NT2/D1 (cell line): ENCODE measurements at regions not wholly inside any gene's neighbourhood (a gene's known extent, or its start where the extent isn't known, plus 50 kb on each side); places are given as distances from the start of the nearest gene placed in this dataset.

Experiments
- DNase-seq: peaks from one replicate; pipeline ENCODE4 v3.0.0-alpha.2; 2011; ENCODE audit warnings: low read depth, low spot score
- H3K27me3 ChIP-seq: 2 replicates; pipeline ENCODE4 v1.6.0; 2011; ENCODE audit warnings: mild to moderate bottlenecking; ENCODE audit not compliant: insufficient read length, insufficient read depth
- H3K36me3 ChIP-seq: 2 replicates; pipeline ENCODE4 v1.6.1; 2011; ENCODE audit warnings: mild to moderate bottlenecking, low read length, mixed read lengths; ENCODE audit not compliant: insufficient read depth, insufficient read length
- H3K4me1 ChIP-seq: 2 replicates; pipeline ENCODE4 v1.5.1; 2011; ENCODE audit not compliant: insufficient read depth, insufficient read length
- H3K4me3 ChIP-seq: 2 replicates; pipeline ENCODE4 v1.5.1; 2011; ENCODE audit warnings: low read depth; ENCODE audit not compliant: insufficient read length
- H3K9ac ChIP-seq: 2 replicates; pipeline ENCODE4 v1.6.0; 2011; ENCODE audit warnings: low read depth; ENCODE audit not compliant: insufficient read length
- H3K9me3 ChIP-seq: 2 replicates; pipeline ENCODE4 v1.5.1; 2011; ENCODE audit warnings: mild to moderate bottlenecking, low read length; ENCODE audit not compliant: insufficient read depth
- SUZ12 ChIP-seq: IDR thresholded peaks from 2 replicates; pipeline ENCODE4 v1.6.1; 2011; ENCODE audit not compliant: insufficient read length, insufficient read depth; ENCODE audit errors: extremely low read depth
- YY1 ChIP-seq: IDR thresholded peaks from 2 replicates; pipeline ENCODE4 v1.6.1; 2011; ENCODE audit not compliant: insufficient read length, insufficient read depth
- ZNF274 ChIP-seq: IDR thresholded peaks from 2 replicates; pipeline ENCODE4 v1.6.1; 2011; ENCODE audit warnings: mild to moderate bottlenecking, low read depth, low read length

DNA sequence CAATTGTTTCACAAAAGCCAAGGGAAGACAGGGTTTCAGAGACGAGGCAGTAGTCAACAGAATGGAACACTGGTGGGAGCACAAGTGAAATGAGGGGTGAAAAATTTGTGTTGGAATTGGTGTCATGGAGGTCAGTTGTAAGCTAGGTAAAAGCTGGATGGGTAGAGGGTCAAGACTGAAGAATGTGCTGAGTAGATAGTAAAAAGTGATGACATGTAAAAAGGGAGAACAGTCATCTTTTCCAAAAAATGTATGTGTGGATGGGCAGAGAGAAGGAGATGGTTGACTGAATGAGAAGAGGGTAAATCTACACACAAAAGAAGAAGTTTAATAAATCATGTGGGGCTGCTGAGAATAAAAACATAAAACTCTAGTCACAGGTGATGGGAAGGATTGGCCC is 92.7 kb upstream of the COL3A1 start:
- Histone ChIP-seq H3K4me1 (no peaks in the 10 kb centered on the region), H3K4me3 (no peak overlapping the region), H3K27me3 (no peaks in the 10 kb centered on the region), H3K36me3 (no peaks in the 10 kb centered on the region), H3K9ac (no peak overlapping the region), H3K9me3 (no peaks in the 10 kb centered on the region)
- TF ChIP-seq SUZ12: no peak
- no peak for TF ChIP-seq YY1
- TF ChIP-seq ZNF274: no peak
- DNase-seq: no peak

- Histone ChIP-seq H3K27me3 (no peaks in the 10 kb centered on the region), H3K9me3 (no peaks in the 10 kb centered on the region), H3K4me1 (no peaks in the 10 kb centered on the region), H3K4me3 (no peak overlapping the region), H3K9ac (no peak overlapping the region), H3K36me3 (no peaks in the 10 kb centered on the region)
- DNase-seq: no peak
- TF ChIP-seq SUZ12 (no peak), ZNF274 (no peak), YY1 (no peak)
These were observed 90.1 kb upstream of the COL3A1 start for GRCh38 chr2:188884046-188884445.

DNA sequence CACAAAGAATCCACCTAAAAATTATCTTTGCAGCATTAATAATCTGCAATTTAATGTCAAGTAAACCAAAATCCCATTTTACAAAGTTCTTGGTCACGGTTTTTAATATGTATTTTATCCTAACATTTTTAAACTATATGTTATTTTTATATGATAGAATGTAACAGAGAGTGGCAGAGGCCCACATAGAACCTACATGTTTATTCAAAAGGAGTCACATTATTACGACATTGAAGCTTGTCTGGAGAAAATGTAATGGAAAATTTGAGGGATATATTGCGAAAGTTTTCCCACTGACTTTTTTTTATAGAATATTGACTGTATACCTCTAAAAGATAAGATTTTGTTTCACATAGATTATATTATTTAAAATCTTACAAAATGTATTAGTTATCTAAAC is 89.7 kb upstream of the COL3A1 start:
- Histone ChIP-seq H3K9me3 (no peaks in the 10 kb centered on the region), H3K4me3 (no peak overlapping the region), H3K9ac (no peak overlapping the region), H3K36me3 (no peaks in the 10 kb centered on the region), H3K27me3 (no peaks in the 10 kb centered on the region), H3K4me1 (no peaks in the 10 kb centered on the region)
- DNase-seq: no peak
- TF ChIP-seq ZNF274 (no peak), SUZ12 (no peak), YY1 (no peak)

- TF ChIP-seq SUZ12 (no peak), YY1 (no peak), ZNF274 (no peak)
- no peak for DNase-seq
- H3K4me3 ChIP-seq: no peak overlapping the region
- no peaks in the 10 kb centered on the region for H3K36me3 ChIP-seq
- H3K27me3 ChIP-seq: no peaks in the 10 kb centered on the region
- H3K9me3 ChIP-seq: no peaks in the 10 kb centered on the region
- H3K4me1 ChIP-seq: no peaks in the 10 kb centered on the region
- no peak overlapping the region for H3K9ac ChIP-seq
These were observed 85.0 kb upstream of the COL3A1 start for GRCh38 chr2:188889187-188889586.

DNA sequence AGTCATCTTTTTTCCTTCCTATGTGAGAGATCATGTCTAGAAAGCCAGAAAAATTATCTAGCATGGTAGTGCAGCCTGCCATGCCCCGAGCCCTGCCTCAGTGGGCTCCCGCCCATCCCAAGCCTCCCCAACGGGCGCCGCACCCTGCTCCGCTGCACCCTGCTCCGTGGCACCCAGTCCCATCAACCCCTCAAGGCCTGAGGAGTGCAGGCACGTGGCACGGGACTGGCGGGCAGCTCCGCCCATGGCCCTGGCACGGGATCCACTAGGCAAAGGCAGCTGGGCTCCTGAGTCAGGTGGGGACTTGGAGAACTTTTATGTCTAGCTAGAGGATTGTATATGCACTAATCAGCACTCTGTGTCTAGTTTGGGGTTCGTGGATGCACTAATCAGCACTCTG is 83.4 kb upstream of the COL3A1 start:
- H3K27me3 ChIP-seq: no peaks in the 10 kb centered on the region
- no peak overlapping the region for H3K9ac ChIP-seq
- no peaks in the 10 kb centered on the region for H3K9me3 ChIP-seq
- no peaks in the 10 kb centered on the region for H3K4me1 ChIP-seq
- no peaks in the 10 kb centered on the region for H3K36me3 ChIP-seq
- no peak for DNase-seq
- H3K4me3 ChIP-seq: no peak overlapping the region
- TF ChIP-seq SUZ12: no peak
- no peak for TF ChIP-seq YY1
- no peak for TF ChIP-seq ZNF274

DNA sequence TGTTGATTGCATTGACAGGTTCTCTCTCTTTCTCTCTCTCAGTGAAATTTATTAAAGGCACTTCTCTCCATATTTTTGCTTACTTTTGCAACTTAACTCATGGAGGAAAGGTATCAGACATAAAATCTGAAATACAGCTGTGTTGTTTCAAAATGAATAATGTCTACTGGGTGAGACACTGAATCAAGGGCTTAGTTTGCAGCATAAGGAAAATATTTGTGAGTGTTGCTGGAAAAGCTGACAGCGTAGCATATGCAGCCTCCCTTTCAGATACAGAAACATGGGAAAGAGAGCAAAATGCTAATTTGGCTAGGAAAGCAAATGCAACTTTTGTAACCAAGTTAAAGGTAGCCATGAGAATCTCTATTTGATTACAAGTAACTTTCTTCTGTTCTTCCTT is 81.5 kb upstream of the COL3A1 start:
- H3K36me3 ChIP-seq: no peaks in the 10 kb centered on the region
- no peak for DNase-seq
- H3K9me3 ChIP-seq: no peaks in the 10 kb centered on the region
- H3K27me3 ChIP-seq: no peaks in the 10 kb centered on the region
- H3K9ac ChIP-seq: no peak overlapping the region
- H3K4me1 ChIP-seq: no peaks in the 10 kb centered on the region
- TF ChIP-seq YY1 (no peak), SUZ12 (no peak), ZNF274 (no peak)
- H3K4me3 ChIP-seq: no peak overlapping the region

GRCh38 chr2:188893972-188894371 is 80.2 kb upstream of the COL3A1 start:
- Histone ChIP-seq H3K4me3 (no peak overlapping the region), H3K36me3 (no peaks in the 10 kb centered on the region), H3K27me3 (no peaks in the 10 kb centered on the region), H3K4me1 (no peaks in the 10 kb centered on the region), H3K9me3 (no peaks in the 10 kb centered on the region), H3K9ac (no peak overlapping the region)
- TF ChIP-seq YY1 (no peak), ZNF274 (no peak), SUZ12 (no peak)
- DNase-seq: no peak

- H3K9me3 ChIP-seq: no peaks in the 10 kb centered on the region
- TF ChIP-seq YY1 (no peak), ZNF274 (no peak), SUZ12 (no peak)
- no peak overlapping the region for H3K9ac ChIP-seq
- no peaks in the 10 kb centered on the region for H3K4me1 ChIP-seq
- H3K27me3 ChIP-seq: no peaks in the 10 kb centered on the region
- no peaks in the 10 kb centered on the region for H3K36me3 ChIP-seq
- no peak overlapping the region for H3K4me3 ChIP-seq
- no peak for DNase-seq
These were observed 79.2 kb upstream of the COL3A1 start for GRCh38 chr2:188894979-188895378.
